Body of pancreas (tissue), 4 donors: ENCODE measurements at regions not wholly inside any gene's neighbourhood (a gene's known extent, or its start where the extent isn't known, plus 50 kb on each side); places are given as distances from the start of the nearest gene placed in this dataset.

Experiments
- ATAC-seq: fragments of 150-250 bp; one replicate; pipeline ENCODE4 v1.9.1; 2016
- DNase-seq, 4 donors: peaks; one replicate each; pipeline ENCODE4 v3.0.0-alpha.2; 2019
- H3K27ac ChIP-seq, 4 donors: fragments of 200-600 bp; sonication (generic); 1 replicate in 3 of 4; 2 replicates in 1 of 4; pipeline versions ENCODE4 v1.5.1 to v1.6.1; 2016 to 2019; ENCODE audit warnings: mild to moderate bottlenecking in 1 of 4, mixed read lengths in 1 of 4, moderate library complexity in 1 of 4
- H3K27me3 ChIP-seq, 2 donors: fragments of 200-600 bp; sonication (generic); one replicate each; pipeline ENCODE4 v1.6.0; 2016; ENCODE audit warnings: mild to moderate bottlenecking in 1 of 2
- H3K36me3 ChIP-seq, 2 donors: fragments of 200-600 bp; sonication (generic); replicated peaks in 1 of 2; 2 replicates each; pipeline ENCODE4 v1.5.1; 2016; ENCODE audit warnings: low read depth in 2 of 2; ENCODE audit not compliant: insufficient read depth in 1 of 2
- H3K4me1 ChIP-seq: fragments of 200-600 bp; sonication (generic); one replicate; pipeline ENCODE4 v1.6.0; 2016
- H3K4me3 ChIP-seq, 2 donors: fragments of 200-600 bp; sonication (generic); 1 replicate in 1 of 2; 2 replicates in 1 of 2; pipeline ENCODE4 v1.5.1; 2016 to 2019
- H3K9me3 ChIP-seq, 3 donors: fragments of 200-600 bp; sonication (generic); 1 replicate in 2 of 3; 2 replicates in 1 of 3; pipeline ENCODE4 v1.5.1; 2016
- CTCF ChIP-seq, 7 experiments: fragments of 450-650 bp in 4 of 7; fragments of 200-600 bp in 3 of 7; sonication (generic) in 3 of 7; IDR thresholded peaks; one replicate each; pipeline ENCODE4 v1.5.1; 2016 to 2019; ENCODE audit warnings: antibody characterized with exemption in 7 of 7
- POLR2A ChIP-seq, 3 donors: fragments of 450-650 bp; IDR thresholded peaks; one replicate each; pipeline ENCODE4 v1.6.1; 2016; ENCODE audit warnings: antibody characterized with exemption in 3 of 3, mild to moderate bottlenecking in 2 of 3
- WGBS, 2 donors: methylation state at CpG; one replicate each; pipeline ENCODE4 v1.1.5; 2017; 5-methylcytosine and 5-hydroxymethylcytosine counted together
- intact Hi-C: fragments of 100-400 bp; cut with DNase I; formaldehyde crosslinking; loops from one replicate; pipeline ENCODE4 v1.15.1; 2023

GRCh38 chr17:83193336-83194185 is 114.2 kb downstream of the METRNL start:
- H3K4me1 ChIP-seq: no peaks in the 10 kb centered on the region
- TF ChIP-seq POLR2A (IDR thresholded peaks at IDR 0.05) (no peak), CTCF (IDR thresholded peaks at IDR 0.05) (no peak)
- DNase-seq (peak in 3 of 4 donors; percentile 4 to 9 (median 9)), ATAC-seq (no peak)
- 51 to 60% methylated on average over 6 to 10 of the region's 13 CpGs for WGBS, 2 donors
- no peak overlapping the region for H3K27ac ChIP-seq
- no peaks in the 10 kb centered on the region for H3K27me3 ChIP-seq
- no peak overlapping the region for H3K4me3 ChIP-seq
- no peaks in the 10 kb centered on the region for H3K36me3 ChIP-seq
- intact Hi-C loops: no loop called here
- H3K9me3 ChIP-seq: no peaks in the 10 kb centered on the region

GRCh38 chr17:83194186-83194561 is 114.8 kb downstream of the METRNL start:
- Histone ChIP-seq H3K4me3 (no peak overlapping the region), H3K27ac (no peak overlapping the region), H3K4me1 (no peaks in the 10 kb centered on the region), H3K9me3 (no peaks in the 10 kb centered on the region), H3K36me3 (no peaks in the 10 kb centered on the region), H3K27me3 (no peaks in the 10 kb centered on the region)
- 69 to 75% methylated on average over 6 to 7 of the region's 7 CpGs for WGBS, 2 donors
- no peak for ATAC-seq
- intact Hi-C loops: no loop called here
- DNase-seq: peak in 3 of 4 donors; percentile 3 to 9 (median 6)
- no peak for TF ChIP-seq POLR2A (IDR thresholded peaks at IDR 0.05)
- TF ChIP-seq CTCF (IDR thresholded peaks at IDR 0.05): no peak

DNA sequence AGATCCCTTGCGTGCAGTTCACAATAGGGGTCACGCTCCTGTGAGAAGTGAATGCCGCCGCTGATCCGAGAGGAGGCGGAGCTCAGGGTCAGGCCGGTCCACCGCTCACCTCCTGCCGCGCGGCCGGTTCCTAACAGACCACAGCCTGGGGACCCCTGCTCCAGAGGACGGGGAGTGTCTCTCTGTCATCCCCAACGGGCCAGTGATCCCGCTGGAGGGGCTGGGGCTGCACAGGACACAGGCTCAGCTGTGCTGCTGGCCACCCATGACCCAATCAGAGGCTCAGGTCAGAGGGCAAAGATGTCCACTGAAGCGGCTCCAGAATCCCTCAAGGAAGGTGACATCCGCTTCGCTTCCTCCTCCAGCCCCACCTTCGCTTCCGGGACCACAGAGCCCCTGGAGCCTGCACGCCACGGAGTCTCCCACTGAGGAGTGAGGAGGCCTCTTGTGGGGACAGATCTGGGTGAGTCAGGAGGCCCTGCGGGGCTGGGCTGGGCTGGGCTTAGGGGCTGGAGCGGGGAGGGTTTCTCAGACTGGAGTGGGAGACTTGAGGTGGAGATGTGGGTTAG is 115.4 kb downstream of the METRNL start:
- Histone ChIP-seq H3K4me1 (no peaks in the 10 kb centered on the region), H3K27me3 (no peaks in the 10 kb centered on the region), H3K36me3 (no peaks in the 10 kb centered on the region), H3K9me3 (no peaks in the 10 kb centered on the region), H3K4me3 (no peak overlapping the region), H3K27ac (no peak overlapping the region)
- ATAC-seq: no peak
- 79 to 93% methylated on average over 8 to 23 of the region's 24 CpGs for WGBS, 2 donors
- peak in 3 of 4 donors; percentile 2 to 11 (median 3) for DNase-seq
- TF ChIP-seq POLR2A (IDR thresholded peaks at IDR 0.05) (no peak), CTCF (IDR thresholded peaks at IDR 0.05) (no peak)
- intact Hi-C loops: no loop called here

DNA sequence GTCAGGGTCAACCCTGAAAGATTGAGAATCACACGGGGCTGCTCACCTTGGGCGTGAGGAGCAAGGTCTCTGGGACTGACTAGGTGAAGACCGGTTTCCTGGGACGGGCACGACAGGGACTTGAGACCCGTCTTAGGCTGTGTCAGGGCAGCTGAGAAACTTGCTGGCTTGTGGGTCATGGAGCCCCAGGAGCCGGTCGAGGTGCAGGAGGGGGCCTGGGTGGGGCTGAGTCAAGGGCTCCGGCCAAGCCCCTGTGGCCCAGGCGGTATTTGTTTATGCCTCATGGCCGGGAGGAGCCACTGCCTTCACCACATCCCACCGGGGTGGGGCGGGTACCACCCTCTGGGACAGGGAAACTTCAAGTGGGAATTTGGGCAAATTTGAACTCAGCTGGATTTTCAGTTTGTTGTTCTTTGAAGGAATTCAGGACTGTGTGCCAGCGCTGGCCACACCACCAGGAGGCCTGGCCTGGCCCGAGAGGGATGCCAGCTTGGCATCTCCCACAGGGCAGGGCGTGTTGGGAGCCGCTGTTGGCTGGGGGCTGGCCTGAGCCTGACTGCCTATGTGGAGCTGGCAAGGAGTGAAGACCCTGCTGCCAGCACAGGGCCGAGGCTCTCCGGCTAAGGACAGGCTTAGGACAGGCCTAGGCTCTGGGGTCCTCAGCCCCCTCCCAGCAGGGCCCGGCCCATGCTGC is 116.1 kb downstream of the METRNL start:
- Histone ChIP-seq H3K4me1 (no peaks in the 10 kb centered on the region), H3K27ac (no peak overlapping the region), H3K4me3 (no peak overlapping the region), H3K36me3 (no peaks in the 10 kb centered on the region), H3K9me3 (no peaks in the 10 kb centered on the region), H3K27me3 (no peaks in the 10 kb centered on the region)
- TF ChIP-seq CTCF (IDR thresholded peaks at IDR 0.05) (peak in 1 of 7 experiments; percentile 25), POLR2A (IDR thresholded peaks at IDR 0.05) (no peak)
- ATAC-seq (no peak), DNase-seq (peak in 2 of 4 donors; percentile 31 to 59)
- intact Hi-C loops: no loop called here
- 69 to 70% methylated on average over 17 to 20 of the region's 20 CpGs for WGBS, 2 donors
